ENCODE measurements at regions not wholly inside any gene's neighbourhood (a gene's known extent, or its start where the extent isn't known, plus 50 kb on each side); places are given as distances from the start of the nearest gene placed in this dataset.

GRCh38 chr5:137567226-137567625 is 68.1 kb upstream of the SPOCK1 start:
- no peak for DNase-seq (ENCODE audit: low read depth)

GRCh38 chr5:137566780-137567179 is 67.7 kb upstream of the SPOCK1 start:
- no peak for DNase-seq (ENCODE audit: low read depth)

GRCh38 chr5:137566118-137566541 is 67.0 kb upstream of the SPOCK1 start:
- no peak for DNase-seq (ENCODE audit: low read depth)

GRCh38 chr5:137565450-137565849 is 66.3 kb upstream of the SPOCK1 start:
- peak; percentile 79 for DNase-seq (ENCODE audit: low read depth)

- DNase-seq (ENCODE audit: low read depth), result no peak
Observed at GRCh38 chr5:137564398-137564961, 65.4 kb upstream of the SPOCK1 start.

GRCh38 chr5:137563646-137564397 is 64.7 kb upstream of the SPOCK1 start:
- peak; percentile 97 for DNase-seq (ENCODE audit: low read depth)

GRCh38 chr5:137563301-137563645 is 64.1 kb upstream of the SPOCK1 start:
- no peak for DNase-seq (ENCODE audit: low read depth)

- no peak for DNase-seq (ENCODE audit: low read depth)
Observed at GRCh38 chr5:137561608-137562007, 62.5 kb upstream of the SPOCK1 start.

- no peak for DNase-seq (ENCODE audit: low read depth)
Observed at GRCh38 chr5:137560420-137560819, 61.3 kb upstream of the SPOCK1 start.
